H9 (cell line): ENCODE measurements at regions not wholly inside any gene's neighbourhood (a gene's known extent, or its start where the extent isn't known, plus 50 kb on each side); places are given as distances from the start of the nearest gene placed in this dataset.

Source experiments
- DNase-seq: peaks from one replicate; pipeline ENCODE4 v3.0.0-alpha.2; 2017
- H2AFZ ChIP-seq: one replicate; pipeline ENCODE4 v1.6.1; 2013; ENCODE audit warnings: mild to moderate bottlenecking, low read length, control low read depth, moderate library complexity
- H2AK5ac ChIP-seq: 2 replicates; pipeline ENCODE4 v1.6.1; 2013; ENCODE audit warnings: low read length, control low read depth, mixed read lengths; ENCODE audit not compliant: insufficient read length
- H2BK120ac ChIP-seq: one replicate; pipeline ENCODE4 v1.6.1; 2013; ENCODE audit warnings: low read depth, mild to moderate bottlenecking, low read length, control low read depth, inconsistent platforms; ENCODE audit not compliant: poor library complexity, severe bottlenecking
- H2BK12ac ChIP-seq: 2 replicates; pipeline ENCODE4 v1.6.1; 2013; ENCODE audit warnings: low read length, control low read depth, mixed read lengths, low read depth; ENCODE audit not compliant: insufficient read length
- H2BK15ac ChIP-seq: 2 replicates; pipeline ENCODE4 v1.6.1; 2013; ENCODE audit warnings: low read depth, low read length, control low read depth
- H2BK20ac ChIP-seq: one replicate; pipeline ENCODE4 v1.6.1; 2013; ENCODE audit warnings: low read depth, mild to moderate bottlenecking, low read length, control low read depth, inconsistent platforms; ENCODE audit not compliant: poor library complexity, severe bottlenecking
- H2BK5ac ChIP-seq: 2 replicates; pipeline ENCODE4 v1.6.1; 2013; ENCODE audit warnings: low read length, control low read depth, mixed read lengths; ENCODE audit not compliant: insufficient read length
- H3K14ac ChIP-seq: 2 replicates; pipeline ENCODE4 v1.6.1; 2013; ENCODE audit warnings: low read length, control low read depth; ENCODE audit not compliant: insufficient read depth
- H3K18ac ChIP-seq: 2 replicates; pipeline ENCODE4 v1.6.1; 2013; ENCODE audit warnings: low read depth, mild to moderate bottlenecking, mixed read lengths, low read length, control low read depth; ENCODE audit not compliant: insufficient read length
- H3K23ac ChIP-seq: 2 replicates; pipeline ENCODE4 v1.6.1; 2013; ENCODE audit warnings: low read length, control low read depth, mixed read lengths, low read depth; ENCODE audit not compliant: insufficient read length
- H3K23me2 ChIP-seq: 2 replicates; pipeline ENCODE4 v1.6.1; 2013; ENCODE audit warnings: low read depth, mild to moderate bottlenecking, mixed read lengths, low read length, control low read depth; ENCODE audit not compliant: insufficient read length, poor library complexity, severe bottlenecking
- H3K27ac ChIP-seq: 2 replicates; pipeline ENCODE4 v1.5.1; 2013; ENCODE audit warnings: low read length, control low read depth, mixed read lengths, low read depth; ENCODE audit not compliant: insufficient read length
- H3K27me3 ChIP-seq: 2 replicates; pipeline ENCODE4 v1.6.1; 2013; ENCODE audit warnings: low read length, control low read depth, inconsistent platforms; ENCODE audit not compliant: insufficient read depth
- H3K4ac ChIP-seq: 2 replicates; pipeline ENCODE4 v1.6.1; 2013; ENCODE audit warnings: low read depth, mild to moderate bottlenecking, control low read depth, inconsistent platforms, low read length, moderate library complexity
- H3K4me1 ChIP-seq: 2 replicates; pipeline ENCODE4 v1.6.1; 2013; ENCODE audit warnings: low read length, control low read depth, inconsistent platforms; ENCODE audit not compliant: insufficient read depth
- H3K4me2 ChIP-seq: 2 replicates; pipeline ENCODE4 v1.6.1; 2013; ENCODE audit warnings: low read length, control low read depth, mixed read lengths; ENCODE audit not compliant: insufficient read length, insufficient read depth
- H3K56ac ChIP-seq: 2 replicates; pipeline ENCODE4 v1.6.1; 2013; ENCODE audit warnings: low read depth, mild to moderate bottlenecking, mixed read lengths, low read length, control low read depth; ENCODE audit not compliant: insufficient read length
- H3K79me1 ChIP-seq: 2 replicates; pipeline ENCODE4 v1.6.1; 2013; ENCODE audit warnings: low read depth, mild to moderate bottlenecking, moderate library complexity, low read length, control low read depth, inconsistent platforms; ENCODE audit not compliant: insufficient read depth, poor library complexity, severe bottlenecking
- H3K79me2 ChIP-seq: 2 replicates; pipeline ENCODE4 v1.6.1; 2013; ENCODE audit warnings: low read length, control low read depth, inconsistent platforms; ENCODE audit not compliant: insufficient read depth
- H3K9ac ChIP-seq: 2 replicates; pipeline ENCODE4 v1.6.1; 2013; ENCODE audit warnings: low read length, control low read depth, mixed read lengths; ENCODE audit not compliant: insufficient read length; ENCODE audit errors: extremely low read depth
- H3K9me3 ChIP-seq: one replicate; pipeline ENCODE4 v1.6.1; 2013; ENCODE audit warnings: low read depth, low read length, inconsistent platforms; ENCODE audit not compliant: control insufficient read depth
- H3T11ph ChIP-seq: one replicate; pipeline ENCODE4 v1.6.1; 2013; ENCODE audit warnings: mild to moderate bottlenecking, low read length, control low read depth, inconsistent platforms
- H4K20me1 ChIP-seq: one replicate; pipeline ENCODE4 v1.6.1; 2013; ENCODE audit not compliant: control insufficient read depth, insufficient read length, insufficient read depth
- H4K5ac ChIP-seq: 2 replicates; pipeline ENCODE4 v1.6.1; 2013; ENCODE audit warnings: low read depth, mild to moderate bottlenecking, mixed read lengths, low read length, control low read depth; ENCODE audit not compliant: insufficient read length
- H4K8ac ChIP-seq: replicated peaks from 2 replicates; pipeline ENCODE4 v1.6.1; 2013; ENCODE audit warnings: low read length, control low read depth, mixed read lengths, low read depth; ENCODE audit not compliant: insufficient read length
- H4K91ac ChIP-seq: 2 replicates; pipeline ENCODE4 v1.6.1; 2013; ENCODE audit warnings: low read depth, mild to moderate bottlenecking, moderate library complexity, mixed read lengths, low read length, control low read depth; ENCODE audit not compliant: insufficient read length
- H3K27ac Mint-ChIP-seq, 3 experiments: 2 replicates in 2 of 3; 3 replicates in 1 of 3; pipeline ENCODE4 v1.8.0; 2020 to 2021; ENCODE audit warnings: mixed read lengths in 3 of 3, mild to moderate bottlenecking in 1 of 3, moderate library complexity in 1 of 3
- H3K27me3 Mint-ChIP-seq: 2 replicates; pipeline ENCODE4 v1.8.0; 2021; ENCODE audit warnings: low read depth, mild to moderate bottlenecking, moderate library complexity, mixed read lengths
- H3K36me3 Mint-ChIP-seq, 3 experiments: 2 replicates in 2 of 3; 3 replicates in 1 of 3; pipeline ENCODE4 v1.8.0; 2020 to 2021; ENCODE audit warnings: low read depth in 3 of 3, mixed read lengths in 3 of 3; ENCODE audit not compliant: insufficient read depth in 1 of 3
- H3K4me1 Mint-ChIP-seq, 2 experiments: 2 replicates each; pipeline ENCODE4 v1.8.0; 2020; ENCODE audit warnings: mixed read lengths in 2 of 2
- H3K4me3 Mint-ChIP-seq, 2 experiments: 2 replicates in 1 of 2; 3 replicates in 1 of 2; pipeline ENCODE4 v1.8.0; 2020 to 2021; ENCODE audit warnings: mild to moderate bottlenecking in 2 of 2, mixed read lengths in 2 of 2, moderate library complexity in 1 of 2
- H3K9me3 Mint-ChIP-seq, 2 experiments: 2 replicates in 1 of 2; 3 replicates in 1 of 2; pipeline ENCODE4 v1.8.0; 2020; ENCODE audit warnings: mild to moderate bottlenecking in 2 of 2, mixed read lengths in 2 of 2, moderate library complexity in 1 of 2
- whole genome bisulfite sequencing: extraction: QIAGEN DNeasy Blood & Tissue Kit; methylation state at CpG from one replicate; pipeline ENCODE4 v1.1.7; 2013; ENCODE audit warnings: missing lambda C conversion rate, low lambda C conversion rate, mixed read lengths; ENCODE audit not compliant: insufficient read length; ENCODE audit errors: extremely low coverage; 5-methylcytosine and 5-hydroxymethylcytosine counted together
- TF ChIP-seq, protein P1 (sequence below): fragments of 200-600 bp; sonication (generic); conservative IDR thresholded peaks from 3 replicates; pipeline ENCODE4 v1.8.0; 2021; ENCODE audit warnings: antibody characterized with exemption, mild to moderate bottlenecking

DNA sequence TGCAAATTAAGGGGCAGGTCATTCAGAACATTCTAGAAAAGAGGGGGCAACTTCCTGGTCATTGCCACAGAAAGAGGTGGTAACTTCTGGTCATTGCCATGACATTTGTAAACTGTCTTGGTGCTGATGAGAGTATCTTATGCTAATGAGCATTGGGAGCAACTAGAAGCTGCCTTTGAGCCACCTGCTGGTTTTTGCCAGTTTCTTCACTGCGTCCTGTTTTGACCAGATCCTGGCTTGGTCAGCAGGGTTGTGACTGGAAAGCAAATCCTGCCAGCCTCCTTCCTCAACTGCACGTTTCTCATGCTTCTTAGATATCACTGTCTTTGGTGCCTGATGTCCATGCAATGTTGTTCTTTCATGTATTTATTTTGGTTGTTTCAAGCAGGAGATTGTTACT lies 53.2 kb upstream of the SPATA31C2 start:
- peaks cover 1% of the 10 kb centered on the region; the same call in 1 of the 2 replicates for H3K4me1 ChIP-seq
- no peak overlapping the region for H3K27ac ChIP-seq
- H4K5ac ChIP-seq, result no peak overlapping the region
- no peak for DNase-seq
- no peak overlapping the region for H2AFZ ChIP-seq
- H2BK15ac ChIP-seq, result no peak overlapping the region
- no peak overlapping the region for H3K4ac ChIP-seq
- TF ChIP-seq, protein P1, sequence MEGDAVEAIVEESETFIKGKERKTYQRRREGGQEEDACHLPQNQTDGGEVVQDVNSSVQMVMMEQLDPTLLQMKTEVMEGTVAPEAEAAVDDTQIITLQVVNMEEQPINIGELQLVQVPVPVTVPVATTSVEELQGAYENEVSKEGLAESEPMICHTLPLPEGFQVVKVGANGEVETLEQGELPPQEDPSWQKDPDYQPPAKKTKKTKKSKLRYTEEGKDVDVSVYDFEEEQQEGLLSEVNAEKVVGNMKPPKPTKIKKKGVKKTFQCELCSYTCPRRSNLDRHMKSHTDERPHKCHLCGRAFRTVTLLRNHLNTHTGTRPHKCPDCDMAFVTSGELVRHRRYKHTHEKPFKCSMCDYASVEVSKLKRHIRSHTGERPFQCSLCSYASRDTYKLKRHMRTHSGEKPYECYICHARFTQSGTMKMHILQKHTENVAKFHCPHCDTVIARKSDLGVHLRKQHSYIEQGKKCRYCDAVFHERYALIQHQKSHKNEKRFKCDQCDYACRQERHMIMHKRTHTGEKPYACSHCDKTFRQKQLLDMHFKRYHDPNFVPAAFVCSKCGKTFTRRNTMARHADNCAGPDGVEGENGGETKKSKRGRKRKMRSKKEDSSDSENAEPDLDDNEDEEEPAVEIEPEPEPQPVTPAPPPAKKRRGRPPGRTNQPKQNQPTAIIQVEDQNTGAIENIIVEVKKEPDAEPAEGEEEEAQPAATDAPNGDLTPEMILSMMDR, result no peak
- H3K9me3 ChIP-seq, result no peaks in the 10 kb centered on the region
- no peaks in the 10 kb centered on the region for H3K27me3 ChIP-seq
- Mint-ChIP-seq H3K4me3 (no peak overlapping the region), H3K27ac (no peak overlapping the region), H3K4me1 (peaks cover 9 to 12% of the 10 kb centered on the region in 2 experiments), H3K36me3 (no peaks in the 10 kb centered on the region), H3K9me3 (no peaks in the 10 kb centered on the region), H3K27me3 (no peaks in the 10 kb centered on the region; the same call in 1 of the 2 replicates)
- no peak overlapping the region for H3K14ac ChIP-seq
- no peak overlapping the region for H3K4me2 ChIP-seq
- H3K18ac ChIP-seq, result no peak overlapping the region
- no peaks in the 10 kb centered on the region for H3K79me1 ChIP-seq
- no CpG with 5 or more reads among the region's 2 CpGs for WGBS
- H3K56ac ChIP-seq, result no peak overlapping the region
- no peak overlapping the region for H2BK12ac ChIP-seq
- no peak overlapping the region for H4K91ac ChIP-seq
- H2BK20ac ChIP-seq, result no peak overlapping the region
- H3T11ph ChIP-seq, result no peak overlapping the region
- H2AK5ac ChIP-seq, result no peak overlapping the region
- no peak overlapping the region for H4K8ac ChIP-seq
- H2BK120ac ChIP-seq, result no peak overlapping the region
- H2BK5ac ChIP-seq, result no peak overlapping the region
- no peaks in the 10 kb centered on the region for H3K23me2 ChIP-seq
- H3K9ac ChIP-seq, result no peak overlapping the region
- no peaks in the 10 kb centered on the region for H3K79me2 ChIP-seq
- H3K23ac ChIP-seq, result no peak overlapping the region
- H4K20me1 ChIP-seq, result no peaks in the 10 kb centered on the region
